GM19438 (cell line): ENCODE measurements at regions not wholly inside any gene's neighbourhood (a gene's known extent, or its start where the extent isn't known, plus 50 kb on each side); places are given as distances from the start of the nearest gene placed in this dataset.

Experiments
- ATAC-seq: cut with Tn5 transposase; IDR thresholded peaks from one replicate; pipeline ENCODE4 v1.9.1; 2021; ENCODE audit warnings: low read depth; ENCODE audit not compliant: unreplicated experiment

GRCh38 chr12:76611533-76611932 lies 52.0 kb upstream of the OSBPL8 start:
- no peak for ATAC-seq

DNA sequence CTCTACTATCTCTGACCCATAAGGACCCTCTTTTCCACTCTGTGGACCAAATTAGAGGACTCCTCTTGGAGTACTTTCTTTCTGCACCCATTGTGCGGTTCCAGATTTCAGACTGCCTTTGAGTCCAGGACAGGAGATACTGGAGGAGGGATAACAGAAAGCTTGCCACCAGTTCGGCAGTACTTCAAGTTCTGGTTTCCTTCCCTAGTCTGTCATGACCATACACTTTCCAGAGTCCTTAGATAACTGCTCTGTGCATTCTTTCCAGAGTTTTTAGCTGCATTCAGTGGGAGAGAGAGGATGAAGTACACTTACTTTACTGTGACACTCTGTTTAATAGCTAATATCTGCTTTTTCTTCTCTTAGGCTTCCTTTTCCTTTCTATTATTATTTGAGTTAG lies 54.8 kb upstream of the OSBPL8 start:
- ATAC-seq: no peak

- no peak for ATAC-seq
Measured at GRCh38 chr12:76618031-76618430, 58.5 kb upstream of the OSBPL8 start.

DNA sequence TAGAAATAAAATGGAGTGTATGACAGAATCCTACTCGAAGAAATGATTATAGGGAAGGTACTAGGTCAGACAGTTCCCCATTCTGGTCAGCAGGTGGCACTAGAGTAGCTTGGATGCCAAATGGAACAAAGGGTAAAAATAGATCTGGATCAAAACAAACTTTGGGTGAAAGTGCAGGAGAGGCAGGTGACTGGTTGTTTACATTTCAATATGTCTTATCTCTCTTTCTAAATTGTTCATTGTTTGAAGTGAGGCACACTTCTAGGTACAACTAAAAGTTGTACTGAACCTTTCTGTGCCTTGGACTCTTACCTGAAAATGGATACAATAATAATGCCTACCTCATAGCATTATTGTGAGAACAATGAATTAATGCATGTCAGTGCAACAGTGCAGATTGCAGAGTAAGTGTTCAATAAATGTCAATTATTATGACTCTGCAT lies 62.0 kb upstream of the OSBPL8 start:
- ATAC-seq: peak; percentile 80

- no peak for ATAC-seq
Measured at GRCh38 chr12:76622351-76622750, 62.8 kb upstream of the OSBPL8 start.

DNA sequence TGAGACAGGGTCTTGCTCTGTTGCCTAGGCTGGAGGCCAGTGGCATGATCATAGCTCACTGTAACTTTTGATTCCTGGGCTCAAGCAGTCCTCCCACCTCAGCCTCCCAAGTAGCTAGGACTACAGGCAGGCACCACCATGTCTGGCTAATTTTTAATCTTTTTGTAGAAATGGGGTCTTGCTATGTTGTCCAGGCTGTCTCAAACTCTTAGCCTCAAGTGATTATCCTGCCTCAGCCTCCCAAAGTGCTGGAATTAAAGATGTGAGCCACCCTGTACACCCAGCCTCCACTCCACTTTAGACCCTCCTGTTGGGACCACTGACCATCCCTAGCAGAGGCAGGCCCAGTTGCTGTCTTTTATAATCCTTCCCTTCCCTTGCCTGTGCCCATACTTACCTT lies 63.3 kb upstream of the OSBPL8 start:
- no peak for ATAC-seq

DNA sequence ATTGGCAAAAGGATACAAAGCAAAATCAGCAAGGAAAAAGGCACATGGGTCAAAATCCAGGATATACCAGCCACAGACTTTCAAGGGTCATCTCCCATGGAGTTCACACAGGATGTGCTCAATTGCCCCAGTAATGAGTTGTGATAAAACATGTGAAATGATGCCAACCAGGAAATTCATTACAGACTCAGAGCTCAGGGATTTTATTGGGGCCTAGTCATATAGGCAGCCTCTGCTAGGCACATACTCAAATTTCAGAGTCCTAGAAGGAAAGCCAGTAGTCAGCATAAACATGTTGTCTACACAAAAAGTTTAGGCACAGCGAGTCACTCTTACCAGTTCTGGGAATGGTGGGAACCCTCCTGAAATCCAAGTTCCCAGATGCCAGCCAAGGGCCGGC lies 64.4 kb upstream of the OSBPL8 start:
- ATAC-seq: no peak

DNA sequence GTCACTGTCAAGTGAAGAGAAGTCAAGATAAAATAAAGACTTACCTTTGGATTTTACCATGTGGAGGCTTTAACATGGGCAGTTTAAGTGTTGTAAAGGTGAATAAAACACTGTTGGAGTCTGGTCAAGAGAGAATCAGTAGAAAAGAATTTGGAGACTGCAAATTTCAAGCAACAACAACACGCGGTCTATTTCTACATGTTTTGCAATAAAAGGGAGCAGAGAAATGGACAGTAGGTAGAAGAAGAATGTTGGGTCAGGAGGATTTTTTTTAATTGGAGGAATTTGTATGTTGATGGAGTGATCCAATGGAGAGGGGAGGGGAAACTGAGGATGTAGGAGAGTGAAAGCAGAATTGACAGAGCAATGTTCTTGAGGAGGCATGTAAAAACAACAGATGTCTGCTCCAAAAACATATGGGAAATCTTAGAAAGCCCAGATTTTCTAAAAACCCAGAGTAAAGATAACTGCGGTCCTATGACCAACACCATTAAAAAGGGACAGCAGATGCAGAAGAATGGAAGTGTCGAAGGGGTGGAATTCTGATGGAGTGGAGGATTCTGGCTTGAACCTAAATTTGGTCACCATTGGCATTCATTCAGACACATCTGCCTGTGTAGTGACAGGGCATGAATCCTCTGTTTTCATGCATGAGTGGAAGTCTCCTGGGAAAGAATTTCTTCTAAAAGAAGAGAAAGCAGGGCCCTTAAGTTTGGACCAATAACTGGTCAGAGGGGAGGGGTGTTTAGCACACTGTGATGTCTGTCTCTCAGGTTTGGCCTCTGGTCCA lies 68.0 kb upstream of the OSBPL8 start:
- ATAC-seq: no peak

GRCh38 chr12:76628745-76629144 lies 69.2 kb upstream of the OSBPL8 start:
- no peak for ATAC-seq

- ATAC-seq: no peak
Measured at GRCh38 chr12:76631741-76632140, 72.2 kb upstream of the OSBPL8 start.

DNA sequence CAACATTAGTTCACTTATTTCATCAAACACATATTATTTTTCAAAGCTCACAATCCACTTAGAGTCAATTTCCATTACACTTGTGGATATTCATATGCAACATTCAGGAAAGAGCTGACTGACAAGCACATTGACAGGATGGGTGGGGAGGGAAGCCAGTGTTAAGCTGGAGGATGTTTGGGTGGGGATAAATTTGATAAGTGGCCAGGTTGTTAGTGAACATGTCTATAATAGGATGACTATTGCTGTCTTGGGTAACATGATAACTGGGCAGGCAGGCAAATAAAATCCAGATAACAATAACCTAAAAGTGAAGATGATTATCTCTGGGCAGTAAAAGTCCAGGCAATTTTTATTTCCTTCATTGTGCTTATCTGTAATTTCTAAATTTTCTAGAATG lies 73.8 kb upstream of the OSBPL8 start:
- ATAC-seq: no peak

DNA sequence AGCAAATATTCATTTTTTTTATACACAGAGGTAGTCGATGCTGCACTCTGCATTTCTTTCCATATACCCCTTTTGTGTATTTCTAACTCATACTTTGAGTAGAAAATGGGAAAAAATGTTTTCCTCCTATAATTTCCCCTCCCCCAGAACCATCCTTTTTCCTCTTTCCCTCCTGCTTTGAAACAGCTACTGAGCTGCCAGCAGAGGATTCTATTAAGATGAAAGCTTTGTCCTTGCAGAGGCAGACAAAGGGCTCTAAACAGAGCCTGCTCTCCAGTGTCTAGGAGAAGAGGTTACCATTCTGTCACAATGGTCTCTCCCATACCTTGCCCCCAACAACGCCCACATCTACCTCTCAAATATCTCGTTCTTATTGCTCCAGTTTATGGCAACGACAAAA lies 74.6 kb upstream of the OSBPL8 start:
- ATAC-seq: no peak

GRCh38 chr12:76636121-76636692 lies 76.6 kb upstream of the OSBPL8 start:
- no peak for ATAC-seq

- ATAC-seq: no peak
Measured at GRCh38 chr12:76637807-76638206, 78.2 kb upstream of the OSBPL8 start.

- no peak for ATAC-seq
Measured at GRCh38 chr12:76639646-76640045, 80.1 kb upstream of the OSBPL8 start.

DNA sequence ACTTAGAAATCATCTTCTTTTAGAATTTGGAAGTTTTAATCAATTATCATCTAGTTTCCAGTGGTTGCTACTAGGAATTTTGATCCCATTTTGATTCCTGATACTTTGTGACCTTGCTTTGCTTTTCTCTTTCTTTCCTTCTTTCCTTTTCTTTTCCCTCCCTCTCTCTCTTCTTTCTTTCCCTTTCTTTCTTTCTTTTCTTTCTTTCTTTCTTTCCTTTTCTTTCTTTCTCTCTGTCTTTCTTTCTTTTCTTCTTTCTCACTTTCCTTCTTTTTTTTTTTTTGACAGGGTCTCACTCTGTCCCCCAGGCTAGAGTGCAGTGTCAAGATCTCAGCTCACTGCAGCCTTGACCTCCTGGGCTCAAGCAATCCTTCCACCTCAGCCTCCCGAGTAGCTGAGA lies 81.5 kb upstream of the OSBPL8 start:
- no peak for ATAC-seq

GRCh38 chr12:76641961-76642360 lies 82.4 kb upstream of the OSBPL8 start:
- ATAC-seq: no peak

GRCh38 chr12:76643438-76643837 lies 83.9 kb upstream of the OSBPL8 start:
- ATAC-seq: no peak

- no peak for ATAC-seq
Measured at GRCh38 chr12:76644950-76645349, 85.4 kb upstream of the OSBPL8 start.

- ATAC-seq: no peak
Measured at GRCh38 chr12:76645934-76646333, 86.4 kb upstream of the OSBPL8 start.

DNA sequence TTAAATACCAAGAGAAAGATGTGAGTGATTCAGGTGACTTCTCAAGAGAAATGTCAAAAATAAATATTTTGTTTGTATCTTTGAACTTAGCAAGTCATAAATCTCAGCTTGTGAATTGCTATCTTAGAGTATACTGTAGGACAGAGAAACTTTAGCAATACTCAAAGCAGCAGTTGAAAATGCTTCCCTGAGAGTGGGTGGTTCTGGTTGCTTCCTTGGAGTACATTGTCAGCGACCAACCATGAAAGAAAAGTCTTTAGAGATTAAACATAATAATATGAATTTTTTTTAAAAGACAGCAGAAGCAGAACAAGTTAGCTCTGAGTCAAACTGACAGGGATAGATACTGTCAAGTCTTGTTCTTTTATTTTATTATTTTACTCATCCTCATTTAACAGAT lies 86.8 kb upstream of the OSBPL8 start:
- ATAC-seq: no peak

DNA sequence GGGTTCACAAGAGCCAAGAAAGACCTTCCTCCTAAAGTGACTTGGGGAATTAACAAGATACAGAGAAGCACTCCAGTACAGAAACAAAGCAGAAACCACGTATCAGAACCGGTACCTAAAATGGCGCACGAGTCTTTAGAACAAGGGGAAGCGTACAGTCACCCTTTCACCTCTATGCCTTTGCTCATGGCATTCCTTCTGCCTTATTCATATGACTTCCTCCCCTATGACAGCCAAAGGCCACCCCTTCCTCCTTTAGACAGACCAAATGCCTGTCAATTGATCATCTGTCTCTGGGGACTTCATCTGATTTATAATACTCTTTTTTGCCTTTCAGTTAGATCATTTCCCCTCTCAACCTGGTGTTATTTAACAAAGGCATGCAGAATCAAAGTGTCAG lies 89.5 kb upstream of the OSBPL8 start:
- no peak for ATAC-seq
